Stimulated activated CD8-positive, alpha-beta memory T cell treated with anti-CD3 and anti-CD28 coated beads, Interleukin-15, amount 100 ng/mL, for 48 hours (primary cell): ENCODE measurements at regions not wholly inside any gene's neighbourhood (a gene's known extent, or its start where the extent isn't known, plus 50 kb on each side); places are given as distances from the start of the nearest gene placed in this dataset.
"Not testable (repeated sequence)": the region's sequence is repeated elsewhere in the genome, so short reads cannot be mapped to it uniquely, and the experiment has no call there.

Experiments
- DNase-seq, 2 donors: peaks; one replicate each; pipeline ENCODE4 v3.0.0-alpha.2; 2020; ENCODE audit warnings: low read depth in 2 of 2

- no peak for DNase-seq
These were observed 652.2 kb downstream of the DACH1 start for GRCh38 chr13:71214821-71215220.

DNA sequence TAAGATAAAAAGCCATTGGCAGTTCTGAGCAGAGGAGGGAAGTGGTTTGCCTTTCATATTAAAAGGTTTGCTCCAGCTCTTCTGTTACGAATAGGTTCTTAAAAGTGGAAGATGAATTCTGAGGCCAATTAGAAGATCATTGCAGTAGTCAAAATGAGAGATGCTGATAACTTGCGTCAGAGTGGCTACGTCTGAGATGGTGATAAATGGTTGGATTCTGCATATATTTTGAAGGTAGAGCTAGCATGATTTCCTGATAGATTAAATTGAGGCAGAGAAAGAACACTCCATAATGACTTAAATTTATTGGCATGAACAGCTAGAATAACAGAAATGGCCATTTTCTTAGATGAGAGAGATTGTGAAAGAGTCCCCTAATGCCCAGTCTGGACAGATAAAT, 652.6 kb downstream of the DACH1 start:
- DNase-seq: no peak

- DNase-seq: no peak
These were observed 653.7 kb downstream of the DACH1 start for GRCh38 chr13:71213252-71213821.

- no peak for DNase-seq
These were observed 656.1 kb downstream of the DACH1 start for GRCh38 chr13:71210861-71211260.

DNA sequence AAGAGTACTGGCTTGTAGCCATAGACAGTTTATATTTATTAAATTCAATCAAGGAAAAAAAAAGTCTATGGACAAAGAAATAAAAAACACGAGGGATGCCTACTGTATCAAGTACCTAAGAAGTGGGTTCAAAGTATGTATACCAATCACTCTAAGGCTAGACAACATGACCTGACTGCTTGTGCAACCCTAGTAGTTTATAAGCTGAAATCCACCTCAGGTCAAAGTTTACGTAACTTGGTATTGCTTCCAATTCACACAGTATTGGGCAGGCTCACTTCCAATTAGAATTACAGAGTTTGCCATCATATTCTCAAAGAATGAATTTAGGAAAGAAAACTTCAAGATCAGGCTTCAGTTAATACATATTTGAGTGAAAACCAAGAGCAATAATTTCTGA, 657.8 kb downstream of the DACH1 start:
- no peak for DNase-seq

- not testable (repeated sequence) for DNase-seq
These were observed 682.4 kb downstream of the DACH1 start for GRCh38 chr13:71184583-71184982.

- DNase-seq: not testable (repeated sequence)
These were observed 683.7 kb downstream of the DACH1 start for GRCh38 chr13:71183352-71183751.

GRCh38 chr13:71171740-71172139, 695.3 kb downstream of the DACH1 start:
- no peak for DNase-seq

DNA sequence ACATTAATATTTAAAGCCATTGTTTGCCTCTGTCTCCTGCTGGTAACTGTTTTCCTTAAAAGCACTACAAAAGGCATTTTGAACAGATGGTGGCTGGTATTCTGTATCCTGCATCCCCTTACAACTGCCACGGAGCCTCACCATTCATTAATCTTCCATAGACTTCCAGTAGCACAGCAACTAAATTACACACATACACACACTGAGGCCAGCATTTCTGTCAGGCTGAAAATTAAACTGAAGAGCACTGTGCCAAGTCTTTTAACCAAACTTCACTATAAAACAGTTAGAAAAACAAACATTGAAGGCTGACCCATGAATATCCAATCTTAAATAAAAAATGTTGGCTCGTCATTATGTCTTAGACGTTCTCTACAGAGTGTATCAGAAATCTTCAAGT, 697.8 kb downstream of the DACH1 start:
- no peak for DNase-seq

- DNase-seq: no peak
These were observed 710.5 kb downstream of the DACH1 start for GRCh38 chr13:71156550-71156949.

GRCh38 chr13:71149498-71150363, 717.3 kb downstream of the DACH1 start:
- DNase-seq: no peak

- DNase-seq: no peak
These were observed 718.0 kb downstream of the DACH1 start for GRCh38 chr13:71149046-71149445.

- DNase-seq: no peak
These were observed 718.6 kb downstream of the DACH1 start for GRCh38 chr13:71148396-71148795.

DNA sequence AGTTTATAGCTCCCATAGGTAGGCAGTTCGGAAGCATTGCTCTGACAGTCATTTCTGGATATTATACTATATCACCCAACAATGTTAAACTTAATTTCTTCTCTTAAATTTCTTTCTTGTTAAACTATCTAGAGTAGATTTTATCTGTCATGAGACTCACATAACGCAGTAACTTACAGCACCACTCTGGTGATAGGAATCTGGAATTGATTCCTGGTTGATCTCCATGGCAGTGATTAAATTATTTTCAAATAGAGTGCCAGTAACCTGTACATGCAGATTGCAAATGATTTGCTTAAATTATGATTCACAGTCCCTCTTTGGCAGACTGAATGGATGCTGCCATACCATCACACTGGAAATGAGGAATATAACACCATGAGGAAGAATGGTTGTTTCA, 722.1 kb downstream of the DACH1 start:
- no peak for DNase-seq

GRCh38 chr13:71137101-71137500, 729.9 kb downstream of the DACH1 start:
- no peak for DNase-seq

DNA sequence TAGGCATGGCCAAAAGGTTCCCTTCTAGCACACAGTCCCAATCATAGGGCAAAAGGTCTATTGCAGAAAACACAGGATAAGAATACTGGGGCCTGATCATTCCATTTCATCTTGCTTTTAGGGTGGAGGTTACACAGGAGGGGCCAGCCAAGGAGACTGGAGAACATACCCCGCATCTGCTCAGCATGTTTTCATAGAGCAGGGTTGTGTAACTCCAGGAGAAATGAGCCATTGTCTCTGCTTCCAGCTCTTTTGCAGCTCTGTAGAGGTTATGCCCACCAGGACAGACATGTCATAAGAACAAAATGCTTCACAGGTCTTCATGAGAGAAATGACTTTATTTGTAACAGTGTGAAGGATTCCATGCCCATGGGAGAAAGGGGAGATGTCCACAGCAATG, 742.8 kb downstream of the DACH1 start:
- no peak for DNase-seq

DNA sequence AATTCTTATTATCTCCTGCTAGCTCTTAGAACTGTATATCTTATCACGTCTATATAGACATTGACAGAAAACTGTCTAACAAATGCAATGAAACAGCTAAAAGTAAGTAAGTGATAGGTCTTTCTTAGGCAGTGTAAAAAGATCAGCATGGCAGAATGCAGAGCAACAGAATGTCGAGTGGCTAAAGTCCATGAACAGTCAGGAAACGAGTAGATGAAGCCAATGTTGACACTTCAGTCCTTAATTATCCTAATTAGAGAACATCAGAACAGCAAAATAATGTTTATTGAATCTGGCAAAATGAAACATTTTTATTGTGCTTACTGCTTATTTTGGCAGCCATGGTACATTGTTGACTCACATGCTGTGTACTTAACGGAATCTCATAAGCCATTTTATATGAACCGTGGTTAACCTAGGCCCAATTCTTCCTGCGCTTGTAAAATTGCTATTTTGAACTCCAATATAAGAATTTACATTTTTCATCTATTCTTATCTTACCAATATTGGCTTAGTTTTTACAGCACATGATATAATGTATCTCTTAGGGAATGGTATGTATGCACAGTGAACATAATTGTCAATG, 748.1 kb downstream of the DACH1 start:
- DNase-seq: no peak

GRCh38 chr13:71117920-71118319, 749.1 kb downstream of the DACH1 start:
- DNase-seq: no peak

DNA sequence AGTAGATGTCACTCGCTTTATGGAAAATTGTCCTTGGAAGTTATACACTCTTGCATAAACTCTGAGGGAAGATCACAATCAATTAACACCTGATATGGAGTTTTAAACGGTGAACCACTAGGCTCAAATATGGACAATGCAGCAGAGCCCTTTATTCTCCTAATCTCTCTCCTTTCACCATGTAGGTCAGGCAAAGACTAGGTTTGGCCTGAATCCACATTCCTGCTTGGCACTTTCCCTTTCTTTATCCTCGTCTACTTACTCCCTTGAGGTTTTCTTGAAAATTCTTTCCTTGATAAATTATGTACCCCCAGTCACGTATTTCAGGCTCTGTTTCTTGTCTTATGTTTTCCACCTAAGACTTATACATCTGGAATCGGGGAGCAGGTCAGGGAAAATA, 751.7 kb downstream of the DACH1 start:
- DNase-seq: no peak

DNA sequence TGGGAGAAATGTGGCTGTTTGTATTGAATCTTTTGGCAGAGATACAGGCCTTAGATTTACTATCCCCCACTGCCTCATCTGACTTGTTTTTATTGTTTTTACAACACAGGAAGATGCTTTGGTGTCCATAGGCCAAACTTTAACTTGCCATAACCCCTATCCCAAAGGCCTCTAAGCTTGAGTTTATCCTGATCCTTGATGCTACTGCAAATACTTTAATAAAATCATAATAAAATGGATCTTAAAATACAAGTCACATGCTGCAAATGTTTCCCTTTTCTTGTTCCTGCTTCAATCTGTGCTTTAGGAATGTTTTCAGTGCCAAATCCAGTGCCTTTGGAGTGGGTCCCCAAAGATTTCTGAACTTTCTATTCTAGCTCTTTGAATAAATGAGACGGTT, 770.6 kb downstream of the DACH1 start:
- DNase-seq: no peak

DNA sequence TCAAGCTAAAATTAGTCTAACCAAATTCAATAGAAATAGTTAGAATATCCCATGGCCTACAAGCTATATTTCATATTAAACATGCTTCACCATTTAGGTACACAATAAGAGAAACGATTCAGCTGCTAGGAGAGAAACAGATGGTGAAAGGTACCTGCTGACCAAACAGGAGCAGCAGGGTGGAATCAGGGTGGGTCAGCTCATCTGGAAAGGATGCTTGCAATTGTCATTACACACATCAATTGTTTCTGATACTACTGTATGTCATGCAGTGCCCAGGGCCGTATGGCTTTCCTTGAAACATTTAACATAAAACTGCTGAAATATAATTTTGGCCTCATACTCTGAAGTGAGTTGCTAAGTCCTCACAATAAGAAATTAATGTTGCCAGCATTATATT, 776.0 kb downstream of the DACH1 start:
- DNase-seq: no peak

DNA sequence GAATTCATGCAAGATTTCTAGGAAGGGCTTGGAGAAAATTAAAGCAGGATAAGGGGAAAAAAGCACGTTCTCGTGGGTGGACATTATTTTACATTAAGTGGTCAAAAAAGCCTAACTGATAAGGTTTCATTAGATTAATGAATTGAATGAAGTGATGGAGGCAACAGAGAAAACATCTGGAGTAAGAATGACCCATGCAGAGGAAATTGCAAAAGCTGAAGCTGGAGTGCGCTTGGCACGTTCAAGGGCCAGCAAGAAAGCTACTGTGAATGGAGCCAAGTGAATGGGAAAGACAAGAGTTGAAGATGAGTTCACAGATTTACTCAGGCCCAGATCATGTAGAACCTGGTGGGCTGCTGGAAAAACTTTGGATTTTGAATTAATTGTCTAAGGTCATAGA, 777.9 kb downstream of the DACH1 start:
- DNase-seq: no peak

DNA sequence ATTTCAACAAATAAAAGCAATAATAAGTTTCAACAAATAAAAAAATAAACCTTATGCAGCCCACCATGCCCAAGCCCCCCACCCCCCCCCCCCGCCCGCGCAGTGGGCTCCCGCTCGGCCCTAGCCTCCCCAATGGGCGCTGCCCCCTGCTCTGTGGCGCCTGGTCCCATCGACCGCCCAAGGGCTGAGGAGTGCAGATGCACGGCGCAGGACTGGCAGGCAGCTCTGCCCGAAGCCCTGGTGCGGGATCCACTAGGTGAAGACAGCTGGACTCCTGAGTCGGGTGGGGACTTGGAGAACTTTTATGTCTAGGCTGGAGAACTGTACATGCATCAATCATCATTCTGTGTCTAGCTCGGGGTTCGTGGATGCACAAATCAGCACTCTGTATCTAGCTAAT, 779.6 kb downstream of the DACH1 start:
- DNase-seq: no peak
